T-helper 1 cell (primary cell): ENCODE measurements at regions not wholly inside any gene's neighbourhood (a gene's known extent, or its start where the extent isn't known, plus 50 kb on each side); places are given as distances from the start of the nearest gene placed in this dataset.

ENCODE experiments used
- DNase-seq, 5 donors: peaks; one replicate each; pipeline ENCODE4 v3.0.0-alpha.2; 2012 to 2020

- DNase-seq = no peak
These were observed 70.1 kb upstream of the ARHGAP21 start for GRCh38 chr10:24793648-24794379.

- DNase-seq = no peak
These were observed 69.0 kb upstream of the ARHGAP21 start for GRCh38 chr10:24792638-24793037.

- DNase-seq = peak in 1 of 5 donors; percentile 4
These were observed 67.5 kb upstream of the ARHGAP21 start for GRCh38 chr10:24791084-24791726.

DNA sequence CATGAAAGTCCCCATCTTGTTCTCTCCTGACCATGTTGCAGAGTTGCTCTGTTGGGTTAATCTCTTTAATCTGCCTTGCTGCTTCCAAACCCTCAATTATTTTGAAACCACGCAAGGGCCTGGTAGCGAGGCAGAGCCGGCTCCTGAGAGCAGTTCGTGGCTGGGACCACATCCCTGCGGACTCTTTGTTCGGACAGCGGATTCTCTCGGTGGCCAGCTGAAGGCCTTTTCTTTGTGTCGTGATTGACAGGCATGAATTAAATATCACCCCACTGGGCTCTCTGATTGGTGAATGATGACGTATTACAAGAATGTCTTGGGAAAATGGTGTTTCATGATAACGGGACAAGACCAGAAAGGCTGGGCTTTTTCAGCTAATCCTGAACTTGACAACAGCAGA is 66.9 kb upstream of the ARHGAP21 start:
- DNase-seq = no peak

- DNase-seq = no peak
These were observed 66.4 kb upstream of the ARHGAP21 start for GRCh38 chr10:24790073-24790472.

DNA sequence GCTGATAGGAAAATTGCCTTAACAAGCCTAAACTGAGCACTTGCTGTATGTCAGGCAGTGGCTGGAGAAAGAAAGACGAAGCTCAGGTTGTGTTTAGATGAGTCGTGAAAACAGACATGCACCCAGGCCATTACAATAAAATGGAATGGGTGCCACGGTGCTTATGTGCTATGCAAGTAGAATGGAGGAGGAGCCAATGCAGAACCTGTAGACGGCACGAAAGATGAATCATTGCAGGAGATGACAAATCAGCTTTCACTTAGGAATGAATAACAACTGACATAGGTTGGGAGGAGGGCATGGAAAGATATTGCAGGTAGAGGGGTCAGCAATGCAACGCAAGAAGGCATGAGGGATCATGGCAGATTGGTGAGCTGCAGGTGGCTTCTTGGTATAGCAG is 61.2 kb upstream of the ARHGAP21 start:
- DNase-seq = no peak

- no peak for DNase-seq
These were observed 60.4 kb upstream of the ARHGAP21 start for GRCh38 chr10:24784061-24784460.

DNA sequence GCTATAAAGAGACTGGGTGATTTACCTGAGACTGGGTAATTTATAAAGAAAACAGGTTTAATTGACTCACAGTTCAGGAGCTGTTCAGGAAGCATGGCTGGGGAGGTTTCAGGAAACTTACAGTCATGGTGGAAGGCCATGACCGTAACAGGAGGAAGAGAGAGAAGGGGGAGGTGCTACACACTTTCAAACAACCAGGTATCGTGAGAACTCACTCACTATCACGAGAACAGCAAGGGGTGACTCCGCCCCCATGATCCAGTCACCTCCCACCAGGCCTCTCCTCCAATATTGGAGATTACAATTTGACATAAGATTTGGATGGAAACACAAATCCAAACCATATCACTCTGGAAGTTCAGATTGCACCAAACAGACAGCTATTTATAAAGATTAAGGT is 59.8 kb upstream of the ARHGAP21 start:
- DNase-seq = no peak

DNA sequence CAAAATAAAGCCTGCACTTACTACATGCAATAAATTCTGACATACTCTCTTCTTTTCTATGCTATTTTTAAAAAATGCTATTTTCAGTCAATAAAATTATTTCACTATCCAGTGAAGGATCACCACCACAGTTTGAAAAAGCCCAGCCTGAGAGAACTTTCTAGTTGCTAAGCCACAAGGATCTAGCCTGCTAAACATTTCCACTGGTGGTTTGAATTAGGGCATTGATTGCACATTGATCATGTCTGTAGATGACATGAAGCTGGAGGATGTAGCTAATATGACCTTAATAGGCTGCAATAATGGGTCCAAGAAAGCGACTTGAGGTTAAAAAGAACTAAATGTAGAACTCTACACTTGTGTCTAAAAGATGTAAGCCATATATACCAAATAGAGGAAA is 56.0 kb upstream of the ARHGAP21 start:
- no peak for DNase-seq

GRCh38 chr10:24778298-24778697 is 54.6 kb upstream of the ARHGAP21 start:
- DNase-seq = no peak

GRCh38 chr10:24777196-24777595 is 53.5 kb upstream of the ARHGAP21 start:
- DNase-seq = no peak

- DNase-seq = no peak
These were observed 50.4 kb upstream of the ARHGAP21 start for GRCh38 chr10:24773939-24774589.
